ENCODE measurements at regions not wholly inside any gene's neighbourhood (a gene's known extent, or its start where the extent isn't known, plus 50 kb on each side); places are given as distances from the start of the nearest gene placed in this dataset.

DNA sequence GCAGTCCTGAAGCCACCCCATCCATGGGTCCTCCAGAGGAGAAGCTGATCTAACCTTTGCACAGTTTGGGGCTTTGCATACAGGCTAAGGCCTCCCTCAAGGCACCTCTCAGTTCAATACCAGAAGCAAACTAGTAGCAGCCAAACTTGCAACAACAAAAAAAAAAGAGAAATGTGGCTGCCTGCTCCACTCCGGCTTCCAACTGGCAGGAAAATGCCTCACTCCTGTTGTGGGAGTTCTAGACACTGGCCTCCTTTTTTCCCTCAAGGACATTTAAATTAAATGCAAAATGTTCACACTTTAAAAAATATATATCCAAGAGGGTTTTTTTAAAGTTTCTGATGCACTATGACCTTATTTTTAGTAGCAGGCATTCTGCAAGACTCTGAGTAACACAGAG lies 216.0 kb upstream of the TPM1 start:
- H2AFZ ChIP-seq (ENCODE audit: low read length): no peak overlapping the region
- no peaks in the 10 kb centered on the region for H3K79me2 ChIP-seq (ENCODE audit: control insufficient read depth, insufficient read depth, low read length)
- H3K27me3 ChIP-seq (ENCODE audit: control insufficient read depth, insufficient read depth, low read length): no peaks in the 10 kb centered on the region
- H3K4me3 ChIP-seq (replicated peaks in 1 of 4; ENCODE audit: control extremely low read depth in 1 of 4, insufficient read depth in 1 of 4, low read depth in 3 of 4, low read length in 4 of 4): no peak overlapping the region
- H3K27ac ChIP-seq (ENCODE audit: insufficient read depth, low read length): no peak overlapping the region
- H3K9ac ChIP-seq (ENCODE audit: insufficient read depth, low read length): no peak overlapping the region
- H3K4me2 ChIP-seq (ENCODE audit: extremely low read depth, insufficient read depth, low read length): no peak overlapping the region
- H3K9me3 ChIP-seq (ENCODE audit: control insufficient read depth, insufficient read depth, low read depth, low read length): no peaks in the 10 kb centered on the region
- no peak for DNase-seq (ENCODE audit: low read depth in 2 of 2)
- no peaks in the 10 kb centered on the region for H3K36me3 ChIP-seq (ENCODE audit: control insufficient read depth, insufficient read depth, low read length)
- H3K4me1 ChIP-seq (ENCODE audit: control insufficient read depth, extremely low read depth, insufficient read depth, low read length): peaks cover 12% of the 10 kb centered on the region
- TF ChIP-seq EZH2 (IDR thresholded peaks at IDR 0.05; ENCODE audit: low read length, missing control alignments): no peak
- TF ChIP-seq, protein P1, sequence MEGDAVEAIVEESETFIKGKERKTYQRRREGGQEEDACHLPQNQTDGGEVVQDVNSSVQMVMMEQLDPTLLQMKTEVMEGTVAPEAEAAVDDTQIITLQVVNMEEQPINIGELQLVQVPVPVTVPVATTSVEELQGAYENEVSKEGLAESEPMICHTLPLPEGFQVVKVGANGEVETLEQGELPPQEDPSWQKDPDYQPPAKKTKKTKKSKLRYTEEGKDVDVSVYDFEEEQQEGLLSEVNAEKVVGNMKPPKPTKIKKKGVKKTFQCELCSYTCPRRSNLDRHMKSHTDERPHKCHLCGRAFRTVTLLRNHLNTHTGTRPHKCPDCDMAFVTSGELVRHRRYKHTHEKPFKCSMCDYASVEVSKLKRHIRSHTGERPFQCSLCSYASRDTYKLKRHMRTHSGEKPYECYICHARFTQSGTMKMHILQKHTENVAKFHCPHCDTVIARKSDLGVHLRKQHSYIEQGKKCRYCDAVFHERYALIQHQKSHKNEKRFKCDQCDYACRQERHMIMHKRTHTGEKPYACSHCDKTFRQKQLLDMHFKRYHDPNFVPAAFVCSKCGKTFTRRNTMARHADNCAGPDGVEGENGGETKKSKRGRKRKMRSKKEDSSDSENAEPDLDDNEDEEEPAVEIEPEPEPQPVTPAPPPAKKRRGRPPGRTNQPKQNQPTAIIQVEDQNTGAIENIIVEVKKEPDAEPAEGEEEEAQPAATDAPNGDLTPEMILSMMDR (conservative IDR thresholded peaks at IDR 0.05 in 1 of 2, IDR thresholded peaks at IDR 0.05 in 1 of 2; ENCODE audit: low read depth in 1 of 2, low read length in 2 of 2): no peak
- H4K20me1 ChIP-seq (ENCODE audit: control insufficient read depth, extremely low read depth, insufficient read depth, low read length): no peaks in the 10 kb centered on the region

DNA sequence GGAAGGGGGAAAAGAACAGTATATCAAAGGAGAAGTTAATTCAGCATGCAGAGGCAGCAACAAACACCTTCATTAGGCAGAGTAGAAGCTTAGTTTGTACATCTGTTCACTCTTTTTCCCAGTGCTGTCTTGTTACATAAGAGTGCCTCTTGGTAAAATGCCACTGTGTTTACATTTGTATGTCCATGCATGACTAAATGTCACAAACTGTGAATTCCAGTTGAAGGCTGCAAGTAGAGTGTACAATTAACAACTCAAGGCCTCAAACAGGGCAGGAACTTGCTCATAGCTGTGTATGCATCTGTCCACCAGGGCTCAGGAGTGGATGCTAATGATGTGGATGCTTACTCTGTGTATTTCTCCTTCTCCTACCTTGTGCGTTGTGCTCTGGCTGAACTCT lies 214.2 kb upstream of the TPM1 start:
- no peak overlapping the region for H3K4me3 ChIP-seq (replicated peaks in 1 of 4; ENCODE audit: control extremely low read depth in 1 of 4, insufficient read depth in 1 of 4, low read depth in 3 of 4, low read length in 4 of 4)
- no peak for DNase-seq (ENCODE audit: low read depth in 2 of 2)
- TF ChIP-seq EZH2 (IDR thresholded peaks at IDR 0.05; ENCODE audit: low read length, missing control alignments): no peak
- TF ChIP-seq, protein P1 (conservative IDR thresholded peaks at IDR 0.05 in 1 of 2, IDR thresholded peaks at IDR 0.05 in 1 of 2; ENCODE audit: low read depth in 1 of 2, low read length in 2 of 2): peak in 1 of 2 donors; percentile 18
- no peak overlapping the region for H2AFZ ChIP-seq (ENCODE audit: low read length)
- no peaks in the 10 kb centered on the region for H3K27me3 ChIP-seq (ENCODE audit: control insufficient read depth, insufficient read depth, low read length)
- no peak overlapping the region for H3K9ac ChIP-seq (ENCODE audit: insufficient read depth, low read length)
- H3K36me3 ChIP-seq (ENCODE audit: control insufficient read depth, insufficient read depth, low read length): peaks cover under 1% of the 10 kb centered on the region
- H3K4me2 ChIP-seq (ENCODE audit: extremely low read depth, insufficient read depth, low read length): no peak overlapping the region
- peaks cover 12% of the 10 kb centered on the region for H3K4me1 ChIP-seq (ENCODE audit: control insufficient read depth, extremely low read depth, insufficient read depth, low read length)
- no peaks in the 10 kb centered on the region for H3K79me2 ChIP-seq (ENCODE audit: control insufficient read depth, insufficient read depth, low read length)
- no peak overlapping the region for H3K27ac ChIP-seq (ENCODE audit: insufficient read depth, low read length)
- no peaks in the 10 kb centered on the region for H3K9me3 ChIP-seq (ENCODE audit: control insufficient read depth, insufficient read depth, low read depth, low read length)
- H4K20me1 ChIP-seq (ENCODE audit: control insufficient read depth, extremely low read depth, insufficient read depth, low read length): no peaks in the 10 kb centered on the region

DNA sequence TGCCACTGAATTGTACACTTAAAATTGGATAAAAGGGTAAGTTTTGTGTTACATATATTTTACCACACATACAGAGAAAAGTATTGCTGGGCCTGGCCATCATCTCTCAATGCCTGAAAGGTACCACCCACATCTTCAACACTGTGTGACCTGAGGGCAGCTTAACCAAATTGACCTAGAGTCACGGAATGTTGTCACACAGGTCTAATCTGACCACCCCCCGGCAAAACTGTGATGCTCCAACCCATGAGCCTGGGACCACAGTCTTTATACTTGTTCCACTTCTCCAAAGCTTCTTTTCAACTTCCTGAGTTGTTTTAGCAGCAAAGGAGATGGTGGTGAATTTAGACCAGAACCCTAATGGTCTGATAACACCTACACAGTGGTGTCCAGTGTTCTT lies 210.3 kb upstream of the TPM1 start:
- no peaks in the 10 kb centered on the region for H3K4me1 ChIP-seq (ENCODE audit: control insufficient read depth, extremely low read depth, insufficient read depth, low read length)
- DNase-seq (ENCODE audit: low read depth in 2 of 2): no peak
- no peaks in the 10 kb centered on the region for H3K9me3 ChIP-seq (ENCODE audit: control insufficient read depth, insufficient read depth, low read depth, low read length)
- no peak overlapping the region for H3K27ac ChIP-seq (ENCODE audit: insufficient read depth, low read length)
- H3K9ac ChIP-seq (ENCODE audit: insufficient read depth, low read length): no peak overlapping the region
- no peaks in the 10 kb centered on the region for H3K79me2 ChIP-seq (ENCODE audit: control insufficient read depth, insufficient read depth, low read length)
- H3K4me2 ChIP-seq (ENCODE audit: extremely low read depth, insufficient read depth, low read length): no peak overlapping the region
- peaks cover 7% of the 10 kb centered on the region for H3K36me3 ChIP-seq (ENCODE audit: control insufficient read depth, insufficient read depth, low read length)
- H4K20me1 ChIP-seq (ENCODE audit: control insufficient read depth, extremely low read depth, insufficient read depth, low read length): no peaks in the 10 kb centered on the region
- no peak overlapping the region for H2AFZ ChIP-seq (ENCODE audit: low read length)
- no peak overlapping the region for H3K4me3 ChIP-seq (replicated peaks in 1 of 4; ENCODE audit: control extremely low read depth in 1 of 4, insufficient read depth in 1 of 4, low read depth in 3 of 4, low read length in 4 of 4)
- H3K27me3 ChIP-seq (ENCODE audit: control insufficient read depth, insufficient read depth, low read length): no peaks in the 10 kb centered on the region
- TF ChIP-seq, protein P1 (conservative IDR thresholded peaks at IDR 0.05 in 1 of 2, IDR thresholded peaks at IDR 0.05 in 1 of 2; ENCODE audit: low read depth in 1 of 2, low read length in 2 of 2): no peak
- no peak for TF ChIP-seq EZH2 (IDR thresholded peaks at IDR 0.05; ENCODE audit: low read length, missing control alignments)

All from fibroblast of lung (primary cell).